ENCODE measurements at regions not wholly inside any gene's neighbourhood (a gene's known extent, or its start where the extent isn't known, plus 50 kb on each side); places are given as distances from the start of the nearest gene placed in this dataset.
"Not testable (repeated sequence)": the region's sequence is repeated elsewhere in the genome, so short reads cannot be mapped to it uniquely, and the experiment has no call there.

DNA sequence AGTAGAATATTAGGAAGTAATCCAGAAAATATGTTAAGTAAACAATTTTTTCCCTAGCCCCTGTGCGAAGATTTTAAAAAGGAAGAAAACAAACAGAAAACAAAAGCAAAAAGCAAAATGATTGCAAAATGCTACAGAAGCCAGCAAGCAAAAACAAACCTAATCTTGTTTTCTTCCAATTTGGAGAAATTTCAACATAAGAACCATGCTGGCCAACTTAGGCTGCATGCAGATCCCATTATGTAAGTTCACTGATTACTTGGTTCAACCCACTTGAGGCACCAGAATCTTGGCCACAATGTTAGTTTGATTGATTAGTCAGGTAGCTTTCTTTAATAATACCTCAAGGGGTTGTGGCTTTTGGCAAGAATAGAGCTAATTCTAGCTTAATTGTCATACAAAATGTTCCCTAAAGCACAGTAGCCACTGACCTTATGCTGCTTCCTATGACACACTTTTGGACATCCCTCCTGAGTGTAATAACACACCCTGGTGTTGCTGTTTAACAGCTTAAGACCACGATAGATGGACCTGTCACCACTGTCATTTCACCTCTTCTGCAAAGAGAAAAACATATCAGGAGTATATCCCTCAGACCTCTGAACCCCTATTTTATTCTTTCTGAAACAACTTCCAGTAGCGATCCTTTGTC lies 2342.1 kb downstream of the PCDH7 start:
- no peak for DNase-seq

DNA sequence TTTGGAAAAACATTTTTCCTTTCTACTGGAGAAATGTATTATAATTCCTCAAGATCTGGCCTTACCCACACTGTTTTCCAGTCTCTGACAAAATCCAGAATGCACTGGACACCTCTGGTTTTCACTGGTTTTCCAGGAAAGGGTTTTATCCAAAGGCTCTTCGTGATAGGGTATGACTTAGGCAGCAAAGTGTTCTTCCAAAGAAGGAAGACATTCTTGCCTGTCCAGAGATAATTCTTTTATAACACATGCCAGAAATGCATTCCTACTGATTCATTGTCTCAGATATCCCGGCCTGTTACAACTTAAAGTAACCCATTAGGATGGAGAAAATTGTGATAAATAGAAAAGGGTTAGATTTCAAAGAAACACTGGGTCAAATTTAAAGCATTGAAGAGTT lies 2343.1 kb downstream of the PCDH7 start:
- DNase-seq = no peak

DNA sequence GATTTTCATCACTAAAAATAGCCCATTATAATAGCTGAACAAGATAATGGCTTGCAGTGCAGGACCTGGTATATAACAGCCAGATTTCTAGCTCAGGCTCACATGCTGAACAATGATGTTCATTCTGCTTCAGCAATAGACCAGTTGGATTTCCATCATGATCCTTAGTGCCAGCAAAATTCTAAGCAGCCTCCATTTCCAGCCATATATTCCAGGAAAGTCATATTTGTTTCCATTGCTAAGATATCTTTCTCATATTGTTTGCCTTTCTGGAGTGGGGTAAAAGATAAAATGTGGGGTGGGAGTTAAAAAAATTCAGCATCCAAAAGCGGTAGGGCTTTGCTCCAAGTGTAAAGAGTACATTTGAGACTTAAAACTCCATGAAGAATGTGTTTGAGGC lies 2344.1 kb downstream of the PCDH7 start:
- DNase-seq = no peak

DNA sequence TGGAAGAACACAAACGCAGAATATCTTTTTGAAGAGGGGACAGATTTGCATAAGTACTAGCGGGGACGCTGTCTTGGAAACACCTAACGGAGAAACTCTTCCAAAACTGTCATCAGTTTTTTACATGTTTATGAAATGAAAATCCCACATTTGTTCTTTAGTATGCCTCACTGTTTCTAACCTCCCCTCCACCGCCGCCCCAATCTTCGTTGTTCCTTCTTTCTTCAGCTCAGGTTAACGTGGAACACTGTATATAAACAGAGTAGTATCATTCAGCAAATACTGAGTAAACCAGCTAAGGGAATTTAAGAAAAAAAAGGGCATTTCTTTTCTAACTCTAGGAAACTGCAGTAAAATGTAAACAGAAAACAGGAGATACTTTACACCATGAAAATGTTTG lies 2345.6 kb downstream of the PCDH7 start:
- no peak for DNase-seq

DNA sequence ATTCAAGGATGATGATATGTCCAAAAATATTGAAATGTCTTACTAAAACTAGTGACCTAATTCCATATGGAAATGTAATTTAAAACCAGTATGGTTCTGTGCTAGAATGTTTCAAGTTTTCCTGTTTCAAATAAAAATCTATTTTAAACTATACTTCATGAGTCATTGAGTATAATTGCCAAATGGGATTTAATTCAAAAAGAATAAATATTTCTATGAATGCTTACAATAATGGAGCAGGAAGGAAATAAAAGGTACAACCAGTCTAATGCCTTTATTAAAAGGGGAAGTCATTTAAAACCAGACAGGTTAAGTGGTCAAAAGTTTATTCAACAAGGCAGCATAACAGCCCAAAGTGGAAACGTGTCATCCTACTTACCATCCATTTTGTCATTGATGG lies 2347.1 kb downstream of the PCDH7 start:
- no peak for DNase-seq

DNA sequence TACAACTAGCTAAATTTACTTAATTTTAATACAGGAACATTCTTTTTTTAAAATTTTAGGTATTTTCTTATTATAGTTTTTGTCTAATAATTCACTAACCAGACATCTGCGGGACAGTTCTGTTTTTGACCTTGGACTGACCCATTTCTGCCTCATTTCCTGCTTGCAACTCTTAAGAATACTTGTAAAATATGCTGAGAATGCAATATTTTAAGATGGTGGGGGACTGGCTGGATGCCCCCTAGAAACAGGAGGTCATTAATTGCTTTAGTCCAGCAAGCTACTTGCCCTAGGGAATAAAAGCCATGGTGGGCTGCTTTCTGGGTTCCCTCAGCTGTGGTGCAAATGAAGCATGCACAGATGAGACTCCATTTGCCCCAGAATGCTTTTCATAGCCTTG lies 2348.4 kb downstream of the PCDH7 start:
- DNase-seq = no peak

DNA sequence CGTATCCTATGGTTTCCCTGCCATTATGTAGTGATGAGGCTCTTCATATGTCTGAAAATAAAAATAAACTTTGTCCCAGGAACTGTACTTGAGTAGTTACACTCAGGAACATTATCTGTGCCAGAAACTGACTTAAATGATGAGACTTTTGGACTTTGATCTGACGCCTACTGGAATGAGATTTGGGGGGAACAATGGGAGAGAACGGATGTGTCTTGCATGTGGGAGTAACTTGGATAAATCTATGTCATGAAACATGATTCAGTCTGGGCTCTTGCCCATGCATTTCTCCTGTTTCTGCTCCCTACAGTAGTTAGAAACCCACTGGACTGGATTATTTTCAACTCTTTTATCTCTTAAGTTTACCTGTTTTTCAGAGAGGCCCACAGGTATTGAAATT lies 2351.4 kb downstream of the PCDH7 start:
- DNase-seq = no peak

DNA sequence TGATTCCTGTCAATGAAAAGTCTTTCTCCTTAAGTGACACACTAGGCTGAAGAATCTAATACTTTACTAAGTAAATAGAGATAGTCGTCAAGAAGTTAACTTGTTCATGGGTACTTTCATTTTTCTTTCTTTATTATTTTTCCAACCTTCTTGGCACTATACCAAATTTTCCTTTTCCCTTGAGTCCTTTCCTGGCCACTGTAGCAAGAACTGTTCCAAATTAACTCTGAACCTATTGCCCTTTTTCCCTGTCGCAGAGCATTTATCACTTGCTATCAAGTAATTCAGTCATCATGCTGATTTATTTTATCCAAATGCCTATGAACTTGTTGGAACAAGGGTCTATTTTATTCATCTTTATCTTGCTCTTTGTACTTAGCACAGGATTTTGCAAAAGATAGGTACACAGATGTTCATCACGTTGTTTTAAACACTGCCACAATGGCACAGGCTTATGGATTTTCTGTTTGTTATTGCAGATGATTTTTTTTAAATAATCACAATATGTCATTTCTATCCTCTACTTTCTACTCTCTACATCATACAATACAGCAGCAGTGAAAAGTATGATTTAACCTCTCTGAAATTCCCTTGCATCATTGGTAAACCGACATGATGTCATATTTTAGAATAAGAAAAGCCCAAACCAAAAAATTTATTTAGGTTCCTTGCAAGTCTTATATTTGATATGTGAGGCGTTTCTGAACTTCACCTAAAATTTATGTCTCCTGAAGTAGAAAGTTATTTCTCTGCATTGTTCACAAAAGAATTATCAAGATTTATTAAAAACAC lies 2352.3 kb downstream of the PCDH7 start:
- no peak for DNase-seq

DNA sequence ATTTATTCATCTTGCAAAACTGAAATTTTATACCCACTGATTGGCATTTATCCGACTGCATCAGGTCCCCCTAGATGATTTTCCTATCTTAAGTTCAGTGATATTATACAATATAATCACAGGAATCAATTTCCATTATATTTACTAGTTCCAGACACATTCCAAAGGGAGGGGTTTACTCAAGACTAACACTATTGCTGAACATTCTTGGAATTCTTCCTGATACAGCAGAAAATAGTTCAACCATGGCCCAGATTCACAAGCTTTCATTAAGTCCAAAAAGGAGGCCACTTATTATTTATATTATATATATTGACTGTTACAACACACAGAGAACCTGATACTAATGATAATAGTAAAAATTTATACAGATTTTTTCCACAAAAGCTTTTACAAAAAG lies 2353.6 kb downstream of the PCDH7 start:
- no peak for DNase-seq

DNA sequence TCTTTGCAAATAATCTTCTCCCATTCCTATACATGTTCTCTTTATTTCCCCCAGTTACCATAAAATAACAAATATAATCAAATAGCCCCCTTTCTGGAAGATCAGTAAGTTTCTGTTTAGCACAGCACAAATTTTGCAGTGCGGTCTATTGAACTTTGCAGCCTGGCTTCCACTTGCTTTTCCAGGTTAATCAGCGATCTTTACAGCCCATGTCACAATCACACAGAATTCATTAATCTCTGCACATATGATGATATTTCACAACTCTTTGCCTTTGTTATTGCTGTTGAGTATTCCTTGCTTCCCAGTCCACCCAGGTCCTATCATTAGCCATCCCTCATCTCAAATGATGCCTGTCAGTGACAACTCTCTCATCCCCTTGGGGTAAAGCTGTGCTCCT lies 2358.0 kb downstream of the PCDH7 start:
- no peak for DNase-seq

DNA sequence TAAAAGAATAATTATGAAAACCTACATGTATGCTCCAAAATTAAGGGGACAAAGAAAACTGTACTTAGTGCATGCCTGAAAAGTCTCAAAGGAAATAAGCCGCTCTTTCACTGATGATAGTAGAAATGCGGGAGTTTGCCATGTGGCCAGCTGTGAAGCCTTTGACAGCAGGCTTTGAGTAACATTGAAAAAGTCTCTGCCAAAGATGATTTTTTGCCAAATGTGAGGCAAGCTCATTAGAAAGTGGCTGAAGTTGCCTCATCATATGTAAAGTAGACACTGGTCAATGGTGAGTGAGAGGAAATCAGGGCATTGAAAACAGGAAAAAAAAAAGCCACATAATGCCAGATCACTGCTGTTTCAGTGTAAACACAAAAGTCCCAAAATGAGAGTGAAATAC lies 2360.1 kb downstream of the PCDH7 start:
- DNase-seq = no peak

DNA sequence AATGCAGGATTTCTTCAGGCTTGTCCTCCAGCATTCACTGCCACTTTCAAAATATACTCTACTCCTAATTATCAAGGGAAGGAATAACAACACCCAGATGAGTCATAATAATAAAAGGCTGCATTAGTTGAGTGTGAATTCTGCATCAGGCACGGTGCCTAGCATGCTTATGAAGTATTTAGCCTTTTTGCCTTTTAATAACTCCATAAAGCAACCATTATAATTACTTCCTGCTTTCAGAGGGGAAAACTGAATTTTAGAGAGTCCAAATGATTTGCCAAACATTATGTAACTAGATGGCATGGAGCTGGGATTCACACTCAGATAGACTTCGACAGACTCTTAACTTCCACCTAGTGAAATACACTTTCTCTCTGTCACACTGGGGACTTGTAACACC lies 2365.5 kb downstream of the PCDH7 start:
- DNase-seq = no peak

DNA sequence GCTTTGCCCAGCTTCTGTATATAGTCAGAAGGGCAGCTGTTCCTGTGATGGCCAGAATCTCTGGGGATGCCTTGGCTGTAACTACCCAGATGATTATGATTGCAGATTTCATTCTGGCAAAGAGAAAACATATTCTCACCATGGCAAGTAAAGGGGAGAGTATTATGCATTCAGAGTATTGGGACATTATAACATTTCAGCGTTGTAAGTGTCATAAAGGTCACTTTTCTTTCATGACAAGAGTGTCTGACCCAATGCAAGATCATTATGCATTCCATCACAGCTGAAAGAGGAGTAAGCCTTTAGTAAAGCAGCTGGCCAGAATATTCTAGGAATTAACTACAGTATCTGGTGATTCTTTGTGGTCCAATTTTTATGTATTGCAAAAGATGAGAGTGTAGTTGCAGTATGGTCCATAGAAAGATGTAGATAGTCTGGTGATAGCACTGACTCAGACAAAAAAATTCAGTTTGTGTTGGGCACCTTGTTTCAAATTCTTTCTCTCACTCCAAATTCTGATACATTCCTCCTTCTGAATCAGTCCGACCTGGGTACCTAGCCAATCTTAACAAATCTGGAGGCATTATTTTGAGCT lies 2366.3 kb downstream of the PCDH7 start:
- no peak for DNase-seq

DNA sequence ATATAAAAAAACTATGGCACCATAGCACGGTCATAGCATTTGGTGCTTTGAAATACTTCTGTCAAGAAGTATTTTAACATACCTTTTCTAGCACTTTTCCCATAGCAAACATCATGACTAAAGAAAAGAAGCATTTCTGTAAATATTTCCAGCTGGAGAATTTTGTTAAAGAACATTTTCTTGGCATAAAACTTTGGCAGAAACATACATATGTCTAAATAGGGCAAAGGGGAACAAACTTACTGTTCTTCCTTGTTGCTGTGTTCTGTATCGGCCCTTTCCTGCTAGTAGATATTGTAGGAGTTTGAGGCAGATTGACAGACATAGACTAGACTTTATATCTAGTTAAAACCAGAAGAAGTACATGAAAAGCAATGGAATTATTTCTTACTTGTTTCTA lies 2368.5 kb downstream of the PCDH7 start:
- DNase-seq = no peak

DNA sequence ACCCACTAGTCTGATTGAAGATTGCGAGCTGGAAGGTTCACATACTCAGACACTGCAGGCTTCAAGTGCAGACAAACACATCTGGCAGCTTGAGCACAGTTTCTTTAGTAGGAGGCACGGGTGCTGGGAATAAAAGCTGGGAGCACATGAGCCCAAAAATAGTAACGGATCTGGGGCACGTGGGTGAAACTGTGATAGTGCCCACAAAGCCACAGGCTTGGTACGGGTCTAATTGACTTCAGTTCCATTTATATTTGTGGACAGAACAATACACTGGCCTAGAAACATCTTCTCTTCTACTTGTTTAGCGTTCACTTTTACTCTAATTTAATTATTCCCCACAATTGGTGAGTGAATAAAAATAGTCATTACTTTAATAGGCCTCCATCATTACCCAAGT lies 2370.7 kb downstream of the PCDH7 start:
- DNase-seq = no peak

DNA sequence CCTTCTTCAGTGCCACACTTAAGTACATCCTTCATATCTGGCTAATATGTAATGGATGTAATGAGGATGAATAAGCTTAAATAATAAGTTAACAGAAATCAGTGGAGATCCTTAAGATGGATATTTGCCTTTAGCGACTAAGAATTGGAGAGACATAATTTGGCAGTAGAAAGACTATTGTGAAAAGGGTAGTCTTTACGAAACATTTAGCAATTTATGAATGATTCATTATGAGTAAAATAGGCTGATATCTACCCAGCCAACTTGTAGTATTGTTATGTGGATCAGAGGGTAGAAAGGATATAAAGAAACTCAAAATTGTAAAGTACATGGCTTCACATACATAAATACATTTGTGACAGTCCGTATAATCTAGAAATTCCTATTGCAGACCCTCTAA lies 2371.8 kb downstream of the PCDH7 start:
- DNase-seq = no peak

DNA sequence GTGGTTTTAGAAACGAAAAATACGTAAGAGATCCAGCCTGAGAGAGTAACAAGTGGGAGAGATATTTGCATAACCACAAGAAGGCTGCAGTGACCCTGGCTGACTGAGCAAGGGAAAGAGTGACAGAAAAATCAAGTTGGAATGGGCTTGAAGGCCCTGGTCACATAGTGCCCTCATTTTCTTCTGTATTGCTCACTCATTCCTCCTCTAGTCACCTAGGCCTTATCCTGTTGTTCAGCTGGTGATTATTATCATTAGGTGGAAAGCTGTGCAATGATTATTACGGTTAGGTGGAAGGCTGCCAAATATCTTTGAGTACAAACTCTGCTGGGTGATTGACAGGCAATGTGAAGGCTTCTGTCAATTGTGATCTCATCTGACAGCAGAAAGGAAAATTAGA lies 2384.1 kb downstream of the PCDH7 start:
- no peak for DNase-seq

DNA sequence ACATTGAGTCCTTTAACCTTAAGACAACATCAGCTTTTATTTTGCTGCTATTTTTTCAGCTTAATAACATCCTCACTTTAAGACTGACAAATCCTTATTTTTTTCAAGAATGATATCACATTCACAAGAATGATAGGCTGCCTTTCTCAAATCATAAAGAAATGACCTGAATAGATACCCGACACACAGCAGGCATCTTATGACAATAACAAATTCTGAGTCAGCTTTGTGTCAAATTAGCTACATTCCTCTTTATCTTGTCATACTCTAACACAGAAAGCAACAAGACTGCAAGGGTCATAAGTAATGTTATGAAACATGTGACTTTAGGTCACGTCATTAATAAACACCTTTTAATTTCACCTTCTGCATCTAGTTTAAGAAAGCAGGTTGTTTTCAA lies 2387.6 kb downstream of the PCDH7 start:
- DNase-seq = no peak

DNA sequence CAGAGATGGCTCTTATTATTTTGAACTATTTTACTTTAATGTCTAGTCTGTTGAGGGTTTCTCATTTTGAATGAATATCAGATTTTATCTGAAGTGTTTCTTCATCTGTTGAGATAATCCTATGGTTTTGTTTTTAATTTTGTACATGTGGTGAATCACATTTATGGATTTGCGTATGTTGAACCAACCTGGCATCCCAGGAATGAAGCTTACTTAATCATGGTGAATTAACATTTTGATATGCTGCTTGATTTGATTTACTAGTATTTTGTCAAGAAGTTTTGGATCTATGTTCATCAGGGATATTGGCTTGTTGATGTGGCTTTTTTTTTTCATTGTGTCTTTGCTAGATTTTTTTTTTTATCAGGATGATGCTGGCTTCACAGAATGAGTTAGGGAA lies 2390.9 kb downstream of the PCDH7 start:
- DNase-seq = no peak

DNA sequence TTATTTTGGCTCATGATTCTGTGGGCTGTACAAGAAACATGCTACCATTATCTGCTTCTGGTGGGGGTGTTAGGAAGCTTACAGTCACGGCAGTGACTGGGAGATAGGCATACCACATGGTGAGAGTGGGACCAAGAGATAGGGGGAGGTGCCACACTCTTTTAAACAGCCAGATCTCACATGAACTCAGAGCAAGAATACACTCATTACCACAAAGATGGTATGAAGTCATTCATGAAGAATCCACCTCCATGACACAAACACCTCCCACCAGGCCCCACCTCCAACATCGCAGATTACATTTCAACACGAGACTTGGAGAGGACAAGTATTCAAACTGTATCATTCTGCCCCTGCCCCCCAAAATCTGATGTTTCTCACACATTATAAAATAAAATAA lies 2396.7 kb downstream of the PCDH7 start:
- no peak for DNase-seq

DNA sequence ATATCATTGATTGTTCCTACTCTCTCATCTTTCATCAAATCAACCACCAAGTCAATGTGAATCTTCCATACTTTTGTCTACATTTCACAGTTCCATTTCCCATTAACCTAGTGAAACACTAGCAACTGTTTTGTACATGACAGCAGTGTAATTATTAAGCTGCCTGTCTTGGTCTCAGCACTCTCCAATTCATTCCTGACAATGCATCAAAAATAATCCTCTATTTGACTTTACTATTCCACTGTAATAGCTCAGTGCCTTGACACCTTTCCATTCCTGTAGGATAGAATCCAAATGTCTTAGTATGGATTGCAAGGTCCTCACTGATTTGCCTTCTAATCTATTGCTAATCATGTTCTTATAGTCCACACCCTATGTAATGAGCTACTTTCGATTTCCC lies 2405.8 kb downstream of the PCDH7 start:
- DNase-seq = no peak

DNA sequence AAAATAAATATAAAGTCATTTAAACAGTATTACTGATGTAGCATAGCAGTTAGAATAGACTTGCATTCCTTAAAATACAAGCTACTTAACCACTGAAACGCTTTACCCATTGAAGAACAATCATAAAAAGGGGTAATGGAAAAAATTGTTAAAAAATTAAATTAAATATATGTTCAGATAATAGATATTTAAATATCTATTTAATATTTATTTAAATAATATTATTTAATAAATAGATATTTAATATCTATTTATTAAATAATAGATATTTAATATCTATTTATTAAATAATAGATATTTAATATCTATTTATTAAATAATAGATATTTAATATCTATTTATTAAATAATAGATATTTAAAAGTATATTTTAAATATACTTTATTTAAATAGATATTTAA lies 2410.5 kb downstream of the PCDH7 start:
- not testable (repeated sequence) for DNase-seq

DNA sequence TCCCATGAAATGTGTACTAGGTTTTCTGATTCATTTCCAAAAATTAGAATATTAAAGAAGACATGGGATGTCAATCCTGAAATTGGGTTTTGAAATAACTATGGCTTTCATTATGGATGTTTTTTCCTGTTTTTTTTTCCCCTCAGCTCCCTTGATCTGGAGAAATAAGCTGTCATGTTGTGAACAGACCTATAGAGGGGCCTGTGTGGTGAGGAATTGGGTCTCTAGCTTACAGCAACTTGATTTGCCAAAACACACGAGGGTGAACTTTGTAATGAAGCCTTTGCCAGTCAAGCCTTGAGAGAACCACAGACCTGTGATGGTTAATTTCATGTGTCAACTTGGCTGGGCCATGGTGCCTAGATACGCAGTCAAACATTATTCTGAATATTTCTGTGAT lies 2413.6 kb downstream of the PCDH7 start:
- DNase-seq = no peak

DNA sequence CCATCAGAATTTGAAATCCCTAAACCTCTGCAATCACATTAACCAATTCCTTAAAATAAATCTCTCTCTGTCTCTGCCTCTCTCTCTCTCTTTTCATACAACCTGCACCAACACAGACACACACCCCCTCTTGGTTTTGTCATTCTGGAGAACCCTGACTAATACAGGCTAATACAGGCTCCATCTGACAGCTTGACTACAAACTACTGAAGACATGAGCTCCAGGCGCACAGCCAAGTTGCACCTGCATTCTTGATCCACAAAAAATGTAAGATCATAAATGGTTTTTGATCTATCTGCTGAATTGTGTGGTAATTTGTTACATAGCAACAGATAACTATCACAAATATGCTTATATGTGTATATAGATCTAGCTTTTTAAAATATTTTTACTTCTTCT lies 2414.2 kb downstream of the PCDH7 start:
- DNase-seq = no peak
